ENCODE measurements at regions not wholly inside any gene's neighbourhood (a gene's known extent, or its start where the extent isn't known, plus 50 kb on each side); places are given as distances from the start of the nearest gene placed in this dataset.
"Not testable (repeated sequence)": the region's sequence is repeated elsewhere in the genome, so short reads cannot be mapped to it uniquely, and the experiment has no call there.

GRCh38 chr12:84406720-84407119, 505.9 kb downstream of the SLC6A15 start:
- H3K4me1 ChIP-seq (ENCODE audit: control insufficient read depth, insufficient read depth, low read length); H3K27ac ChIP-seq (ENCODE audit: low read length); H3K4me3 ChIP-seq (ENCODE audit: low read length in 2 of 2); H3K9me3 ChIP-seq (ENCODE audit: control insufficient read depth in 2 of 2, low read length in 2 of 2); H3K27me3 ChIP-seq (ENCODE audit: control insufficient read depth in 1 of 2, insufficient read depth in 2 of 2, low read length in 2 of 2); H3K9ac ChIP-seq (ENCODE audit: low read length in 2 of 2); H3K36me3 ChIP-seq (ENCODE audit: control insufficient read depth in 2 of 2, insufficient read depth in 2 of 2, low read length in 2 of 2): not testable (repeated sequence)

- no peak overlapping the region for H3K27ac ChIP-seq (ENCODE audit: low read length)
- no peaks in the 10 kb centered on the region for H3K9me3 ChIP-seq (ENCODE audit: control insufficient read depth in 2 of 2, low read length in 2 of 2)
These were observed 514.8 kb downstream of the SLC6A15 start for GRCh38 chr12:84397846-84398245.

GRCh38 chr12:84397263-84397662, 515.3 kb downstream of the SLC6A15 start:
- Histone ChIP-seq H3K4me3 (ENCODE audit: low read length in 2 of 2) (no peak overlapping the region), H3K9me3 (ENCODE audit: control insufficient read depth in 2 of 2, low read length in 2 of 2) (no peaks in the 10 kb centered on the region), H3K36me3 (ENCODE audit: control insufficient read depth in 2 of 2, insufficient read depth in 2 of 2, low read length in 2 of 2) (no peaks in the 10 kb centered on the region), H3K27ac (ENCODE audit: low read length) (no peak overlapping the region), H3K4me1 (ENCODE audit: control insufficient read depth, insufficient read depth, low read length) (no peaks in the 10 kb centered on the region), H3K9ac (ENCODE audit: low read length in 2 of 2) (no peak overlapping the region), H3K27me3 (ENCODE audit: control insufficient read depth in 1 of 2, insufficient read depth in 2 of 2, low read length in 2 of 2) (no peaks in the 10 kb centered on the region)

More at GRCh38 chr12:84397846-84398245, 514.8 kb downstream of the SLC6A15 start:
- no peaks in the 10 kb centered on the region for H3K4me1 ChIP-seq (ENCODE audit: control insufficient read depth, insufficient read depth, low read length)
- no peaks in the 10 kb centered on the region for H3K27me3 ChIP-seq (ENCODE audit: control insufficient read depth in 1 of 2, insufficient read depth in 2 of 2, low read length in 2 of 2)
- H3K36me3 ChIP-seq (ENCODE audit: control insufficient read depth in 2 of 2, insufficient read depth in 2 of 2, low read length in 2 of 2), result no peaks in the 10 kb centered on the region
- H3K4me3 ChIP-seq (ENCODE audit: low read length in 2 of 2), result no peak overlapping the region
- H3K9ac ChIP-seq (ENCODE audit: low read length in 2 of 2), result no peak overlapping the region

GRCh38 chr12:84391176-84391575, 521.4 kb downstream of the SLC6A15 start:
- H3K27ac ChIP-seq (ENCODE audit: low read length); H3K36me3 ChIP-seq (ENCODE audit: control insufficient read depth in 2 of 2, insufficient read depth in 2 of 2, low read length in 2 of 2); H3K4me3 ChIP-seq (ENCODE audit: low read length in 2 of 2); H3K9me3 ChIP-seq (ENCODE audit: control insufficient read depth in 2 of 2, low read length in 2 of 2); H3K27me3 ChIP-seq (ENCODE audit: control insufficient read depth in 1 of 2, insufficient read depth in 2 of 2, low read length in 2 of 2); H3K9ac ChIP-seq (ENCODE audit: low read length in 2 of 2); H3K4me1 ChIP-seq (ENCODE audit: control insufficient read depth, insufficient read depth, low read length): not testable (repeated sequence)

GRCh38 chr12:84384384-84384783, 528.2 kb downstream of the SLC6A15 start:
- Histone ChIP-seq H3K36me3 (ENCODE audit: control insufficient read depth in 2 of 2, insufficient read depth in 2 of 2, low read length in 2 of 2) (no peaks in the 10 kb centered on the region), H3K27me3 (ENCODE audit: control insufficient read depth in 1 of 2, insufficient read depth in 2 of 2, low read length in 2 of 2) (no peaks in the 10 kb centered on the region), H3K9me3 (ENCODE audit: control insufficient read depth in 2 of 2, low read length in 2 of 2) (peaks cover 0 to 3% of the 10 kb centered on the region in 2 donors), H3K4me1 (ENCODE audit: control insufficient read depth, insufficient read depth, low read length) (no peaks in the 10 kb centered on the region), H3K27ac (ENCODE audit: low read length) (no peak overlapping the region), H3K9ac (ENCODE audit: low read length in 2 of 2) (no peak overlapping the region), H3K4me3 (ENCODE audit: low read length in 2 of 2) (no peak overlapping the region)

GRCh38 chr12:84382486-84382885, 530.1 kb downstream of the SLC6A15 start:
- H3K9ac ChIP-seq (ENCODE audit: low read length in 2 of 2); H3K36me3 ChIP-seq (ENCODE audit: control insufficient read depth in 2 of 2, insufficient read depth in 2 of 2, low read length in 2 of 2); H3K9me3 ChIP-seq (ENCODE audit: control insufficient read depth in 2 of 2, low read length in 2 of 2); H3K27me3 ChIP-seq (ENCODE audit: control insufficient read depth in 1 of 2, insufficient read depth in 2 of 2, low read length in 2 of 2); H3K27ac ChIP-seq (ENCODE audit: low read length); H3K4me3 ChIP-seq (ENCODE audit: low read length in 2 of 2); H3K4me1 ChIP-seq (ENCODE audit: control insufficient read depth, insufficient read depth, low read length): not testable (repeated sequence)

GRCh38 chr12:84376320-84376719, 536.3 kb downstream of the SLC6A15 start:
- Histone ChIP-seq H3K9me3 (ENCODE audit: control insufficient read depth in 2 of 2, low read length in 2 of 2) (no peaks in the 10 kb centered on the region), H3K36me3 (ENCODE audit: control insufficient read depth in 2 of 2, insufficient read depth in 2 of 2, low read length in 2 of 2) (no peaks in the 10 kb centered on the region), H3K9ac (ENCODE audit: low read length in 2 of 2) (no peak overlapping the region), H3K27ac (ENCODE audit: low read length) (no peak overlapping the region), H3K4me3 (ENCODE audit: low read length in 2 of 2) (no peak overlapping the region), H3K27me3 (ENCODE audit: control insufficient read depth in 1 of 2, insufficient read depth in 2 of 2, low read length in 2 of 2) (no peaks in the 10 kb centered on the region), H3K4me1 (ENCODE audit: control insufficient read depth, insufficient read depth, low read length) (no peaks in the 10 kb centered on the region)

- no peaks in the 10 kb centered on the region for H3K27me3 ChIP-seq (ENCODE audit: control insufficient read depth in 1 of 2, insufficient read depth in 2 of 2, low read length in 2 of 2)
- no peak overlapping the region for H3K9ac ChIP-seq (ENCODE audit: low read length in 2 of 2)
- H3K4me3 ChIP-seq (ENCODE audit: low read length in 2 of 2), result no peak overlapping the region
- H3K9me3 ChIP-seq (ENCODE audit: control insufficient read depth in 2 of 2, low read length in 2 of 2), result no peaks in the 10 kb centered on the region
- no peaks in the 10 kb centered on the region for H3K4me1 ChIP-seq (ENCODE audit: control insufficient read depth, insufficient read depth, low read length)
- no peaks in the 10 kb centered on the region for H3K36me3 ChIP-seq (ENCODE audit: control insufficient read depth in 2 of 2, insufficient read depth in 2 of 2, low read length in 2 of 2)
- no peak overlapping the region for H3K27ac ChIP-seq (ENCODE audit: low read length)
These were observed 537.0 kb downstream of the SLC6A15 start for GRCh38 chr12:84375449-84376170.

GRCh38 chr12:84362552-84362897, 550.1 kb downstream of the SLC6A15 start:
- no peaks in the 10 kb centered on the region for H3K27me3 ChIP-seq (ENCODE audit: control insufficient read depth in 1 of 2, insufficient read depth in 2 of 2, low read length in 2 of 2)
- H3K9ac ChIP-seq (ENCODE audit: low read length in 2 of 2), result no peak overlapping the region
- H3K27ac ChIP-seq (ENCODE audit: low read length), result no peak overlapping the region
- no peaks in the 10 kb centered on the region for H3K36me3 ChIP-seq (ENCODE audit: control insufficient read depth in 2 of 2, insufficient read depth in 2 of 2, low read length in 2 of 2)
- H3K9me3 ChIP-seq (ENCODE audit: control insufficient read depth in 2 of 2, low read length in 2 of 2), result no peaks in the 10 kb centered on the region
- no peaks in the 10 kb centered on the region for H3K4me1 ChIP-seq (ENCODE audit: control insufficient read depth, insufficient read depth, low read length)
- no peak overlapping the region for H3K4me3 ChIP-seq (ENCODE audit: low read length in 2 of 2)

- H3K27ac ChIP-seq (ENCODE audit: low read length), result no peak overlapping the region
- no peaks in the 10 kb centered on the region for H3K27me3 ChIP-seq (ENCODE audit: control insufficient read depth in 1 of 2, insufficient read depth in 2 of 2, low read length in 2 of 2)
- no peaks in the 10 kb centered on the region for H3K4me1 ChIP-seq (ENCODE audit: control insufficient read depth, insufficient read depth, low read length)
- no peak overlapping the region for H3K9ac ChIP-seq (ENCODE audit: low read length in 2 of 2)
- H3K4me3 ChIP-seq (ENCODE audit: low read length in 2 of 2), result no peak overlapping the region
- H3K9me3 ChIP-seq (ENCODE audit: control insufficient read depth in 2 of 2, low read length in 2 of 2), result no peaks in the 10 kb centered on the region
- no peaks in the 10 kb centered on the region for H3K36me3 ChIP-seq (ENCODE audit: control insufficient read depth in 2 of 2, insufficient read depth in 2 of 2, low read length in 2 of 2)
These were observed 550.7 kb downstream of the SLC6A15 start for GRCh38 chr12:84361651-84362551.

- H3K27me3 ChIP-seq (ENCODE audit: control insufficient read depth in 1 of 2, insufficient read depth in 2 of 2, low read length in 2 of 2), result no peaks in the 10 kb centered on the region
- no peaks in the 10 kb centered on the region for H3K4me1 ChIP-seq (ENCODE audit: control insufficient read depth, insufficient read depth, low read length)
- H3K9me3 ChIP-seq (ENCODE audit: control insufficient read depth in 2 of 2, low read length in 2 of 2), result no peaks in the 10 kb centered on the region
- no peak overlapping the region for H3K9ac ChIP-seq (ENCODE audit: low read length in 2 of 2)
- no peak overlapping the region for H3K27ac ChIP-seq (ENCODE audit: low read length)
- no peaks in the 10 kb centered on the region for H3K36me3 ChIP-seq (ENCODE audit: control insufficient read depth in 2 of 2, insufficient read depth in 2 of 2, low read length in 2 of 2)
- no peak overlapping the region for H3K4me3 ChIP-seq (ENCODE audit: low read length in 2 of 2)
These were observed 555.3 kb downstream of the SLC6A15 start for GRCh38 chr12:84357314-84357713.

Data from stomach smooth muscle (tissue), 2 donors.